Astrocyte of the spinal cord (primary cell): ENCODE measurements at regions not wholly inside any gene's neighbourhood (a gene's known extent, or its start where the extent isn't known, plus 50 kb on each side); places are given as distances from the start of the nearest gene placed in this dataset.

Experiments
- DNase-seq: peaks from one replicate; pipeline ENCODE4 v3.0.0; 2011; ENCODE audit warnings: low read depth, low spot score
- H3K4me3 ChIP-seq: 2 replicates; pipeline ENCODE4 v1.5.1; 2011; ENCODE audit warnings: low read depth, mild to moderate bottlenecking, low read length, moderate library complexity
- in situ Hi-C: cut with HindIII; loops from 2 replicates; pipeline ENCODE4 v1.10.0; 2017; ENCODE audit warnings: low sequenced_read_pairs
- TF ChIP-seq, protein P1 (sequence below): IDR thresholded peaks from 2 replicates; pipeline ENCODE4 v1.5.1; 2012; ENCODE audit warnings: low read depth, mild to moderate bottlenecking, low read length, inconsistent platforms

DNA sequence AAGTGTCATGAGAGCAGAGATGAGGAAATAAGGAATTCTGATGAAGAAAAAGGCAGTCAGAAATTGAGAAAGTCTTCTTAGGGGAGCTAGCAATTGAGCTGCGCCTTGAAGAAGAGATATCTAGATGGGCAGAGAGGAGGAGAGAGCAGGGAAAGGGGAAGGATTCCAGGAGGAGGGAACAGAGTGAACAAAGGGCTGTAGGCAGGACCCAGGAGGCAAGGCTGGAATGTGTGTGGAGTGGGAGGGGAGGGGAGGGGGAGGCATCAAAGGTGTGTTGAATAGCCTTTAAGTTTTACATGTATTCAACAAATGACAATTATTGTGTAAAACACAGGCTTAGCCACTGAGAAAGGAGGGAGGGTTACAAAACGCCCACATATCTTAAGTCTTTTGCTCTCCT is 164.5 kb downstream of the TDRD15 start:
- DNase-seq = no peak
- in situ Hi-C loops = no loop called here
- TF ChIP-seq, protein P1, sequence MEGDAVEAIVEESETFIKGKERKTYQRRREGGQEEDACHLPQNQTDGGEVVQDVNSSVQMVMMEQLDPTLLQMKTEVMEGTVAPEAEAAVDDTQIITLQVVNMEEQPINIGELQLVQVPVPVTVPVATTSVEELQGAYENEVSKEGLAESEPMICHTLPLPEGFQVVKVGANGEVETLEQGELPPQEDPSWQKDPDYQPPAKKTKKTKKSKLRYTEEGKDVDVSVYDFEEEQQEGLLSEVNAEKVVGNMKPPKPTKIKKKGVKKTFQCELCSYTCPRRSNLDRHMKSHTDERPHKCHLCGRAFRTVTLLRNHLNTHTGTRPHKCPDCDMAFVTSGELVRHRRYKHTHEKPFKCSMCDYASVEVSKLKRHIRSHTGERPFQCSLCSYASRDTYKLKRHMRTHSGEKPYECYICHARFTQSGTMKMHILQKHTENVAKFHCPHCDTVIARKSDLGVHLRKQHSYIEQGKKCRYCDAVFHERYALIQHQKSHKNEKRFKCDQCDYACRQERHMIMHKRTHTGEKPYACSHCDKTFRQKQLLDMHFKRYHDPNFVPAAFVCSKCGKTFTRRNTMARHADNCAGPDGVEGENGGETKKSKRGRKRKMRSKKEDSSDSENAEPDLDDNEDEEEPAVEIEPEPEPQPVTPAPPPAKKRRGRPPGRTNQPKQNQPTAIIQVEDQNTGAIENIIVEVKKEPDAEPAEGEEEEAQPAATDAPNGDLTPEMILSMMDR = no peak
- H3K4me3 ChIP-seq = no peak overlapping the region

GRCh38 chr2:21288739-21289520 is 165.2 kb downstream of the TDRD15 start:
- in situ Hi-C loops = no loop called here
- TF ChIP-seq, protein P1 = no peak
- no peak overlapping the region for H3K4me3 ChIP-seq
- no peak for DNase-seq

- TF ChIP-seq, protein P1 = no peak
Measured at GRCh38 chr2:21289551-21289950, 165.8 kb downstream of the TDRD15 start.

DNA sequence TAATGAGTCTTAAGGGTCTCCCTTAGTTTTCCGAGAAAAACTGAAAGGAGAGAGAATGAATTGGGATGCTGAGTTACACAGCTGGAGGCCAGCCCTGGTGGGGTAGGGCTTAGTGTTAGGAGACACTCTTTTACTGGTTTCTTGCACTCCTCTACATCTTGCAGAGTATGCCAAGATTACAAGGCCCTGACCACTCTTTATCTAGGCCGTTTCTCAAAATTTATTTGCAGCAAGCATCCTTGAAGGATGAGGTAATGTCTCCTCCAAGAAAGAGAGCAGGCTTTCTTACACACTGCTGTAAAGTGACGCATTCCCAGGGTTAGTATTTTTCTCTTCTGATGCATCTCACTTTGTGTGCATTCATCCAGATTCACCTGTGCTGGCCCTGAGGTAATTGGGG is 166.2 kb downstream of the TDRD15 start:
- in situ Hi-C loops = no loop called here
- no peak for DNase-seq
- no peak overlapping the region for H3K4me3 ChIP-seq
- TF ChIP-seq, protein P1 = no peak

More at GRCh38 chr2:21289551-21289950, 165.8 kb downstream of the TDRD15 start:
- DNase-seq = no peak
- H3K4me3 ChIP-seq = no peak overlapping the region
- in situ Hi-C loops = no loop called here

GRCh38 chr2:21291426-21291825 is 167.7 kb downstream of the TDRD15 start:
- in situ Hi-C loops = no loop called here
- no peak overlapping the region for H3K4me3 ChIP-seq
- TF ChIP-seq, protein P1 = no peak
- no peak for DNase-seq

- in situ Hi-C loops = no loop called here
- no peak overlapping the region for H3K4me3 ChIP-seq
- no peak for DNase-seq
- TF ChIP-seq, protein P1 = no peak
Measured at GRCh38 chr2:21294446-21294845, 170.7 kb downstream of the TDRD15 start.
